H9 (cell line): ENCODE measurements at regions not wholly inside any gene's neighbourhood (a gene's known extent, or its start where the extent isn't known, plus 50 kb on each side); places are given as distances from the start of the nearest gene placed in this dataset.

Source experiments
- DNase-seq: peaks from one replicate; pipeline ENCODE4 v3.0.0-alpha.2; 2017
- H2AFZ ChIP-seq: one replicate; pipeline ENCODE4 v1.6.1; 2013; ENCODE audit warnings: mild to moderate bottlenecking, low read length, control low read depth, moderate library complexity
- H2AK5ac ChIP-seq: 2 replicates; pipeline ENCODE4 v1.6.1; 2013; ENCODE audit warnings: low read length, control low read depth, mixed read lengths; ENCODE audit not compliant: insufficient read length
- H2BK120ac ChIP-seq: one replicate; pipeline ENCODE4 v1.6.1; 2013; ENCODE audit warnings: low read depth, mild to moderate bottlenecking, low read length, control low read depth, inconsistent platforms; ENCODE audit not compliant: poor library complexity, severe bottlenecking
- H2BK12ac ChIP-seq: 2 replicates; pipeline ENCODE4 v1.6.1; 2013; ENCODE audit warnings: low read length, control low read depth, mixed read lengths, low read depth; ENCODE audit not compliant: insufficient read length
- H2BK15ac ChIP-seq: 2 replicates; pipeline ENCODE4 v1.6.1; 2013; ENCODE audit warnings: low read depth, low read length, control low read depth
- H2BK20ac ChIP-seq: one replicate; pipeline ENCODE4 v1.6.1; 2013; ENCODE audit warnings: low read depth, mild to moderate bottlenecking, low read length, control low read depth, inconsistent platforms; ENCODE audit not compliant: poor library complexity, severe bottlenecking
- H2BK5ac ChIP-seq: 2 replicates; pipeline ENCODE4 v1.6.1; 2013; ENCODE audit warnings: low read length, control low read depth, mixed read lengths; ENCODE audit not compliant: insufficient read length
- H3K14ac ChIP-seq: 2 replicates; pipeline ENCODE4 v1.6.1; 2013; ENCODE audit warnings: low read length, control low read depth; ENCODE audit not compliant: insufficient read depth
- H3K18ac ChIP-seq: 2 replicates; pipeline ENCODE4 v1.6.1; 2013; ENCODE audit warnings: low read depth, mild to moderate bottlenecking, mixed read lengths, low read length, control low read depth; ENCODE audit not compliant: insufficient read length
- H3K23ac ChIP-seq: 2 replicates; pipeline ENCODE4 v1.6.1; 2013; ENCODE audit warnings: low read length, control low read depth, mixed read lengths, low read depth; ENCODE audit not compliant: insufficient read length
- H3K23me2 ChIP-seq: 2 replicates; pipeline ENCODE4 v1.6.1; 2013; ENCODE audit warnings: low read depth, mild to moderate bottlenecking, mixed read lengths, low read length, control low read depth; ENCODE audit not compliant: insufficient read length, poor library complexity, severe bottlenecking
- H3K27ac ChIP-seq: 2 replicates; pipeline ENCODE4 v1.5.1; 2013; ENCODE audit warnings: low read length, control low read depth, mixed read lengths, low read depth; ENCODE audit not compliant: insufficient read length
- H3K27me3 ChIP-seq: 2 replicates; pipeline ENCODE4 v1.6.1; 2013; ENCODE audit warnings: low read length, control low read depth, inconsistent platforms; ENCODE audit not compliant: insufficient read depth
- H3K4ac ChIP-seq: 2 replicates; pipeline ENCODE4 v1.6.1; 2013; ENCODE audit warnings: low read depth, mild to moderate bottlenecking, control low read depth, inconsistent platforms, low read length, moderate library complexity
- H3K4me1 ChIP-seq: 2 replicates; pipeline ENCODE4 v1.6.1; 2013; ENCODE audit warnings: low read length, control low read depth, inconsistent platforms; ENCODE audit not compliant: insufficient read depth
- H3K4me2 ChIP-seq: 2 replicates; pipeline ENCODE4 v1.6.1; 2013; ENCODE audit warnings: low read length, control low read depth, mixed read lengths; ENCODE audit not compliant: insufficient read length, insufficient read depth
- H3K56ac ChIP-seq: 2 replicates; pipeline ENCODE4 v1.6.1; 2013; ENCODE audit warnings: low read depth, mild to moderate bottlenecking, mixed read lengths, low read length, control low read depth; ENCODE audit not compliant: insufficient read length
- H3K79me1 ChIP-seq: 2 replicates; pipeline ENCODE4 v1.6.1; 2013; ENCODE audit warnings: low read depth, mild to moderate bottlenecking, moderate library complexity, low read length, control low read depth, inconsistent platforms; ENCODE audit not compliant: insufficient read depth, poor library complexity, severe bottlenecking
- H3K79me2 ChIP-seq: 2 replicates; pipeline ENCODE4 v1.6.1; 2013; ENCODE audit warnings: low read length, control low read depth, inconsistent platforms; ENCODE audit not compliant: insufficient read depth
- H3K9ac ChIP-seq: 2 replicates; pipeline ENCODE4 v1.6.1; 2013; ENCODE audit warnings: low read length, control low read depth, mixed read lengths; ENCODE audit not compliant: insufficient read length; ENCODE audit errors: extremely low read depth
- H3K9me3 ChIP-seq: one replicate; pipeline ENCODE4 v1.6.1; 2013; ENCODE audit warnings: low read depth, low read length, inconsistent platforms; ENCODE audit not compliant: control insufficient read depth
- H3T11ph ChIP-seq: one replicate; pipeline ENCODE4 v1.6.1; 2013; ENCODE audit warnings: mild to moderate bottlenecking, low read length, control low read depth, inconsistent platforms
- H4K20me1 ChIP-seq: one replicate; pipeline ENCODE4 v1.6.1; 2013; ENCODE audit not compliant: control insufficient read depth, insufficient read length, insufficient read depth
- H4K5ac ChIP-seq: 2 replicates; pipeline ENCODE4 v1.6.1; 2013; ENCODE audit warnings: low read depth, mild to moderate bottlenecking, mixed read lengths, low read length, control low read depth; ENCODE audit not compliant: insufficient read length
- H4K8ac ChIP-seq: replicated peaks from 2 replicates; pipeline ENCODE4 v1.6.1; 2013; ENCODE audit warnings: low read length, control low read depth, mixed read lengths, low read depth; ENCODE audit not compliant: insufficient read length
- H4K91ac ChIP-seq: 2 replicates; pipeline ENCODE4 v1.6.1; 2013; ENCODE audit warnings: low read depth, mild to moderate bottlenecking, moderate library complexity, mixed read lengths, low read length, control low read depth; ENCODE audit not compliant: insufficient read length
- H3K27ac Mint-ChIP-seq, 3 experiments: 2 replicates in 2 of 3; 3 replicates in 1 of 3; pipeline ENCODE4 v1.8.0; 2020 to 2021; ENCODE audit warnings: mixed read lengths in 3 of 3, mild to moderate bottlenecking in 1 of 3, moderate library complexity in 1 of 3
- H3K27me3 Mint-ChIP-seq: 2 replicates; pipeline ENCODE4 v1.8.0; 2021; ENCODE audit warnings: low read depth, mild to moderate bottlenecking, moderate library complexity, mixed read lengths
- H3K36me3 Mint-ChIP-seq, 3 experiments: 2 replicates in 2 of 3; 3 replicates in 1 of 3; pipeline ENCODE4 v1.8.0; 2020 to 2021; ENCODE audit warnings: low read depth in 3 of 3, mixed read lengths in 3 of 3; ENCODE audit not compliant: insufficient read depth in 1 of 3
- H3K4me1 Mint-ChIP-seq, 2 experiments: 2 replicates each; pipeline ENCODE4 v1.8.0; 2020; ENCODE audit warnings: mixed read lengths in 2 of 2
- H3K4me3 Mint-ChIP-seq, 2 experiments: 2 replicates in 1 of 2; 3 replicates in 1 of 2; pipeline ENCODE4 v1.8.0; 2020 to 2021; ENCODE audit warnings: mild to moderate bottlenecking in 2 of 2, mixed read lengths in 2 of 2, moderate library complexity in 1 of 2
- H3K9me3 Mint-ChIP-seq, 2 experiments: 2 replicates in 1 of 2; 3 replicates in 1 of 2; pipeline ENCODE4 v1.8.0; 2020; ENCODE audit warnings: mild to moderate bottlenecking in 2 of 2, mixed read lengths in 2 of 2, moderate library complexity in 1 of 2
- WGBS: extraction: QIAGEN DNeasy Blood & Tissue Kit; methylation state at CpG from one replicate; pipeline ENCODE4 v1.1.7; 2013; ENCODE audit warnings: missing lambda C conversion rate, low lambda C conversion rate, mixed read lengths; ENCODE audit not compliant: insufficient read length; ENCODE audit errors: extremely low coverage; 5-methylcytosine and 5-hydroxymethylcytosine counted together
- TF ChIP-seq, protein P1 (sequence below): fragments of 200-600 bp; sonication (generic); conservative IDR thresholded peaks from 3 replicates; pipeline ENCODE4 v1.8.0; 2021; ENCODE audit warnings: antibody characterized with exemption, mild to moderate bottlenecking

DNA sequence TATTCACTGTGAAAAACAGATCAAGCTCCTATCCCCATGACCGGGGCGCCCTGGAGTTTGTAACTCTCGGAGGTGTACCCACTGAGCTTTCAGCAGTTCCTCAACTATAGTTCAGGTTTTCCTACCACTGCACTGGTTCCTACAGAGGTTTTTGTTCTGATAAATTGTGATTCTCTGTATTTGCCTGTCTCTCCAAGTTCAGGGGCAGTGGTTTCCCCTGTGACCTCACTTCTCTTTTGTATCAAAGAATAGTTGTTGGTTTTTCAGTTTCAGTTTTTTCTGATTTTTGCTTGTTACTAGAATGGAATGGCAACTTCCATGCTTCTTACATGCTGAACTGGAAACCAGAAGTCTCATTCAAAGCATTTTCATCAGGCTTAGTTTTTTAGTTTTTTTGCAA is 56.8 kb upstream of the PLS3 start:
- Mint-ChIP-seq H3K4me1 (peaks cover 38 to 48% of the 10 kb centered on the region in 2 experiments), H3K4me3 (no peak overlapping the region), H3K36me3 (peaks cover 2 to 8% (median 3%) of the 10 kb centered on the region in 3 experiments; a peak in 6 of 7 replicates), H3K27ac (no peak overlapping the region), H3K9me3 (peaks cover 2% of the 10 kb centered on the region in 2 experiments), H3K27me3 (no peaks in the 10 kb centered on the region; the same call in 1 of the 2 replicates)
- no peak for DNase-seq
- H3K79me2 ChIP-seq, result no peaks in the 10 kb centered on the region
- no peak overlapping the region for H4K5ac ChIP-seq
- H2AK5ac ChIP-seq, result no peak overlapping the region
- no peak overlapping the region for H2BK5ac ChIP-seq
- no peak overlapping the region for H4K8ac ChIP-seq
- H3K4me1 ChIP-seq, result peaks cover 3% of the 10 kb centered on the region; the same call in 1 of the 2 replicates
- no peak overlapping the region for H3K4ac ChIP-seq
- no peak overlapping the region for H3K23ac ChIP-seq
- no peak overlapping the region for H3K9ac ChIP-seq
- TF ChIP-seq, protein P1, sequence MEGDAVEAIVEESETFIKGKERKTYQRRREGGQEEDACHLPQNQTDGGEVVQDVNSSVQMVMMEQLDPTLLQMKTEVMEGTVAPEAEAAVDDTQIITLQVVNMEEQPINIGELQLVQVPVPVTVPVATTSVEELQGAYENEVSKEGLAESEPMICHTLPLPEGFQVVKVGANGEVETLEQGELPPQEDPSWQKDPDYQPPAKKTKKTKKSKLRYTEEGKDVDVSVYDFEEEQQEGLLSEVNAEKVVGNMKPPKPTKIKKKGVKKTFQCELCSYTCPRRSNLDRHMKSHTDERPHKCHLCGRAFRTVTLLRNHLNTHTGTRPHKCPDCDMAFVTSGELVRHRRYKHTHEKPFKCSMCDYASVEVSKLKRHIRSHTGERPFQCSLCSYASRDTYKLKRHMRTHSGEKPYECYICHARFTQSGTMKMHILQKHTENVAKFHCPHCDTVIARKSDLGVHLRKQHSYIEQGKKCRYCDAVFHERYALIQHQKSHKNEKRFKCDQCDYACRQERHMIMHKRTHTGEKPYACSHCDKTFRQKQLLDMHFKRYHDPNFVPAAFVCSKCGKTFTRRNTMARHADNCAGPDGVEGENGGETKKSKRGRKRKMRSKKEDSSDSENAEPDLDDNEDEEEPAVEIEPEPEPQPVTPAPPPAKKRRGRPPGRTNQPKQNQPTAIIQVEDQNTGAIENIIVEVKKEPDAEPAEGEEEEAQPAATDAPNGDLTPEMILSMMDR, result no peak
- no peak overlapping the region for H2BK20ac ChIP-seq
- no peak overlapping the region for H3K56ac ChIP-seq
- H4K20me1 ChIP-seq, result no peaks in the 10 kb centered on the region
- no peaks in the 10 kb centered on the region for H3K79me1 ChIP-seq
- H2BK15ac ChIP-seq, result no peak overlapping the region
- H3K27ac ChIP-seq, result no peak overlapping the region
- no peak overlapping the region for H3K18ac ChIP-seq
- no peaks in the 10 kb centered on the region for H3K23me2 ChIP-seq
- WGBS, result no CpG with 5 or more reads among the region's 3 CpGs
- peak overlapping the region; percentile 56 for H2AFZ ChIP-seq
- H3K14ac ChIP-seq, result no peak overlapping the region
- H3K9me3 ChIP-seq, result no peaks in the 10 kb centered on the region
- H4K91ac ChIP-seq, result no peak overlapping the region
- H3T11ph ChIP-seq, result no peak overlapping the region
- no peak overlapping the region for H3K4me2 ChIP-seq
- no peaks in the 10 kb centered on the region for H3K27me3 ChIP-seq
- no peak overlapping the region for H2BK120ac ChIP-seq
- H2BK12ac ChIP-seq, result no peak overlapping the region
